SK-N-SH (cell line): ENCODE measurements at regions not wholly inside any gene's neighbourhood (a gene's known extent, or its start where the extent isn't known, plus 50 kb on each side); places are given as distances from the start of the nearest gene placed in this dataset.

ENCODE experiments used
- CTCF ChIA-PET: fragments of 300-600, 350-600 bp; formaldehyde crosslinking; extraction: SDS; loops from one replicate; lab custom pipeline; 2021; lab: Yijun Ruan, JAX
- POLR2A ChIA-PET: fragments of 350-600 bp; sonication (Branson Sonifier 250); formaldehyde crosslinking; extraction: SDS; loops from one replicate; lab custom pipeline; 2020; ENCODE audit warnings: antibody characterized with exemption, inconsistent platforms; lab: Yijun Ruan, JAX
- DNase-seq: peaks from one replicate; pipeline ENCODE4 v3.0.0; 2012
- H2AFZ ChIP-seq: fragments of 200-600 bp; sonication (generic); 2 replicates; pipeline ENCODE4 v1.8.1; 2016; ENCODE audit warnings: antibody characterized with exemption, mild to moderate bottlenecking, low read depth
- H3F3A ChIP-seq: fragments of 200-600 bp; sonication (generic); replicated peaks from 2 replicates; pipeline ENCODE3; 2016; ENCODE audit warnings: antibody characterized with exemption, mild to moderate bottlenecking; ENCODE audit not compliant: insufficient read depth
- H3K27ac ChIP-seq, 2 experiments: fragments of 200-500 bp in 1 of 2; fragments of 200-600 bp in 1 of 2; sonication (Bioruptor generic) in 1 of 2; sonication (generic), shearing (Covaris generic) in 1 of 2; 2 replicates each; pipeline versions ENCODE4 v1.5.1 to v1.6.1; 2014 to 2016; ENCODE audit warnings: low read depth in 2 of 2, inconsistent platforms in 1 of 2, low read length in 1 of 2, mild to moderate bottlenecking in 1 of 2, mixed read lengths in 1 of 2
- H3K27me3 ChIP-seq: fragments of 200-600 bp; sonication (generic), shearing (Covaris generic); 2 replicates; pipeline ENCODE4 v1.6.1; 2016; ENCODE audit warnings: mixed run types; ENCODE audit not compliant: insufficient read depth
- H3K36me3 ChIP-seq, 2 experiments: fragments of 200-500 bp in 1 of 2; fragments of 200-600 bp in 1 of 2; sonication (Bioruptor generic) in 1 of 2; sonication (generic) in 1 of 2; replicated peaks in 1 of 2; 2 replicates each; pipeline versions ENCODE3 to v1.5.1; 2014 to 2016; ENCODE audit warnings: low read length in 1 of 2, mild to moderate bottlenecking in 1 of 2; ENCODE audit not compliant: insufficient read depth in 2 of 2, control insufficient read depth in 1 of 2
- H3K4me1 ChIP-seq, 2 experiments: fragments of 200-500 bp in 1 of 2; fragments of 200-600 bp in 1 of 2; sonication (Bioruptor generic) in 1 of 2; sonication (generic), shearing (Covaris generic) in 1 of 2; 2 replicates each; pipeline versions ENCODE4 v1.5.1 to v1.6.1; 2014 to 2016; ENCODE audit warnings: low read depth in 1 of 2, low read length in 1 of 2, mixed run types in 1 of 2; ENCODE audit not compliant: insufficient read depth in 2 of 2, control insufficient read depth in 1 of 2
- H3K4me2 ChIP-seq: fragments of 200-600 bp; sonication (generic), shearing (Covaris generic); 2 replicates; pipeline ENCODE4 v1.6.1; 2017; ENCODE audit warnings: mixed run types
- H3K4me3 ChIP-seq, 2 experiments: fragments of 200-500 bp in 1 of 2; fragments of 200-600 bp in 1 of 2; sonication (Bioruptor generic) in 1 of 2; sonication (generic), shearing (Covaris generic) in 1 of 2; 2 replicates each; pipeline versions ENCODE4 v1.5.1 to v1.8.1; 2014 to 2016; ENCODE audit warnings: low read depth in 2 of 2, inconsistent platforms in 1 of 2, low read length in 1 of 2, mild to moderate bottlenecking in 1 of 2, mixed read lengths in 1 of 2, moderate library complexity in 1 of 2
- H3K79me2 ChIP-seq: fragments of 200-600 bp; sonication (generic); 2 replicates; pipeline ENCODE4 v1.8.1; 2017; ENCODE audit warnings: mild to moderate bottlenecking; ENCODE audit not compliant: insufficient read depth
- H3K9ac ChIP-seq: fragments of 200-600 bp; sonication (generic); 2 replicates; pipeline ENCODE4 v1.6.1; 2017; ENCODE audit warnings: mixed run types
- H3K9me2 ChIP-seq: fragments of 200-600 bp; sonication (generic); 2 replicates; pipeline ENCODE4 v1.6.1; 2017; ENCODE audit warnings: mixed run types
- H3K9me3 ChIP-seq: fragments of 200-600 bp; sonication (generic); 2 replicates; pipeline ENCODE4 v1.6.1; 2017; ENCODE audit warnings: mixed run types, mild to moderate bottlenecking, moderate library complexity
- H4K20me1 ChIP-seq: fragments of 200-600 bp; sonication (generic); 2 replicates; pipeline ENCODE4 v1.6.1; 2017; ENCODE audit warnings: mild to moderate bottlenecking, mixed run types; ENCODE audit not compliant: insufficient read depth
- CHD2 ChIP-seq: fragments of 150-350 bp; IDR thresholded peaks from 2 replicates; pipeline ENCODE4 v1.6.1; 2018; ENCODE audit warnings: low read length; ENCODE audit not compliant: partially characterized antibody
- CTCF ChIP-seq: fragments of 200-600 bp; sonication (generic); IDR thresholded peaks from 2 replicates; pipeline ENCODE4 v1.6.1; 2017; ENCODE audit warnings: antibody characterized with exemption, mild to moderate bottlenecking, moderate library complexity
- FOSL2 ChIP-seq: IDR thresholded peaks from 2 replicates; pipeline ENCODE4 v1.4.0; 2012; ENCODE audit warnings: low read depth, mild to moderate bottlenecking, moderate library complexity, borderline replicate concordance
- GABPA ChIP-seq: IDR thresholded peaks from 2 replicates; pipeline ENCODE4 v1.4.0; 2012; ENCODE audit warnings: low read depth, mild to moderate bottlenecking
- GATA2 ChIP-seq: sonication (generic); formaldehyde crosslinking; IDR thresholded peaks from 2 replicates; pipeline ENCODE4 v1.5.0; 2020; ENCODE audit warnings: mild to moderate bottlenecking, missing genetic modification reagents
- IRF3 ChIP-seq: fragments of 150-350 bp; IDR thresholded peaks from 2 replicates; pipeline ENCODE4 v1.6.1; 2016; ENCODE audit warnings: mild to moderate bottlenecking, low read depth, low read length
- JUND ChIP-seq: IDR thresholded peaks from 2 replicates; pipeline ENCODE4 v1.4.0; 2012
- MAX ChIP-seq: IDR thresholded peaks from 2 replicates; pipeline ENCODE4 v1.4.0; 2012; ENCODE audit warnings: low read depth
- NFIC ChIP-seq: IDR thresholded peaks from 2 replicates; pipeline ENCODE4 v1.4.0; 2012; ENCODE audit warnings: borderline replicate concordance
- NRF1 ChIP-seq: IDR thresholded peaks from 2 replicates; pipeline ENCODE4 v1.6.1; 2012; ENCODE audit warnings: low read depth, mild to moderate bottlenecking, low read length
- RAD21 ChIP-seq: IDR thresholded peaks from 2 replicates; pipeline ENCODE4 v1.6.1; 2012; ENCODE audit warnings: mild to moderate bottlenecking, low read length
- REST ChIP-seq: IDR thresholded peaks from 2 replicates; pipeline ENCODE4 v1.6.1; 2012; ENCODE audit warnings: mild to moderate bottlenecking, low read depth, low read length, moderate library complexity
- RXRA ChIP-seq: IDR thresholded peaks from 2 replicates; pipeline ENCODE4 v1.4.0; 2012; ENCODE audit warnings: low read depth, mild to moderate bottlenecking, borderline replicate concordance
- SMC3 ChIP-seq: IDR thresholded peaks from 2 replicates; pipeline ENCODE4 v1.6.1; 2012; ENCODE audit warnings: low read depth, low read length, improper control_type of control experiment
- TCF12 ChIP-seq: IDR thresholded peaks from 2 replicates; pipeline ENCODE4 v1.4.0; 2012
- TEAD4 ChIP-seq: IDR thresholded peaks from 2 replicates; pipeline ENCODE4 v1.4.0; 2012; ENCODE audit warnings: mild to moderate bottlenecking, borderline replicate concordance; ENCODE audit not compliant: insufficient read depth
- USF1 ChIP-seq: IDR thresholded peaks from 2 replicates; pipeline ENCODE4 v1.4.0; 2012; ENCODE audit warnings: low read depth, borderline replicate concordance
- USF2 ChIP-seq: fragments of 150-350 bp; IDR thresholded peaks from 2 replicates; pipeline ENCODE4 v1.6.1; 2017; ENCODE audit warnings: antibody characterized with exemption, low read length, low read depth, borderline replicate concordance
- ZBTB33 ChIP-seq: IDR thresholded peaks from 2 replicates; pipeline ENCODE4 v1.4.0; 2012; ENCODE audit warnings: low read depth, borderline replicate concordance
- WGBS: methylation state at CpG from one replicate; pipeline ENCODE4 v1.1.6; 2017; ENCODE audit warnings: low lambda C conversion rate; 5-methylcytosine and 5-hydroxymethylcytosine counted together

GRCh38 chr5:34516686-34517085 is 139.4 kb upstream of the RAI14 start:
- Histone ChIP-seq H3K4me3 (no peak overlapping the region), H3K27ac (peak overlapping the region in 1 of 2 experiments; percentile 30; a peak in 1 of 4 replicates), H3K27me3 (no peaks in the 10 kb centered on the region), H3F3A (peaks cover 9% of the 10 kb centered on the region), H3K9me3 (no peaks in the 10 kb centered on the region), H4K20me1 (no peaks in the 10 kb centered on the region), H3K9me2 (no peaks in the 10 kb centered on the region), H3K4me2 (no peak overlapping the region), H2AFZ (0 out of 2 replicates have a peak overlapping the region, but pooled peaks have one; percentile 45), H3K79me2 (no peaks in the 10 kb centered on the region), H3K9ac (no peak overlapping the region), H3K4me1 (peaks cover 0 to 12% of the 10 kb centered on the region in 2 experiments; a peak in 2 of 4 replicates), H3K36me3 (no peaks in the 10 kb centered on the region)
- no peak for DNase-seq
- CTCF ChIA-PET, result interaction anchor here (0.8 to 1.3 kb wide), 2 partner anchors 30 to 382 kb away, joined by 3 to 5 read pairs; no protein-coding TSS in a partner anchor
- WGBS, result 62% methylated on average over 6 of the region's 6 CpGs
- TF ChIP-seq IRF3, result no peak
- TF ChIP-seq GATA2 (CRISPR knock-in tag), result no peak
- no peak for TF ChIP-seq TCF12
- TF ChIP-seq FOSL2, result no peak
- no peak for TF ChIP-seq RXRA
- no peak for TF ChIP-seq USF1
- no peak for TF ChIP-seq REST
- TF ChIP-seq SMC3, result no peak
- no peak for TF ChIP-seq CHD2
- no peak for TF ChIP-seq JUND
- no peak for TF ChIP-seq TEAD4
- no peak for TF ChIP-seq USF2
- TF ChIP-seq NRF1, result no peak
- no peak for TF ChIP-seq NFIC
- no peak for TF ChIP-seq CTCF
- no peak for TF ChIP-seq GABPA
- no peak for TF ChIP-seq RAD21
- no peak for TF ChIP-seq MAX
- no peak for TF ChIP-seq ZBTB33
- POLR2A ChIA-PET, result no interaction called here
